ENCODE measurements at regions not wholly inside any gene's neighbourhood (a gene's known extent, or its start where the extent isn't known, plus 50 kb on each side); places are given as distances from the start of the nearest gene placed in this dataset.
"Not testable (repeated sequence)": the region's sequence is repeated elsewhere in the genome, so short reads cannot be mapped to it uniquely, and the experiment has no call there.

- WGBS, 3 donors: 40 to 65% (median 45%) methylated on average over 2 of the region's 2 CpGs
- H3K27ac ChIP-seq: no peak overlapping the region
- no peaks in the 10 kb centered on the region for H3K27me3 ChIP-seq
- DNase-seq: no peak
- intact Hi-C loops (cut with DNase I): no loop called here
- TF ChIP-seq EP300 (IDR thresholded peaks at IDR 0.05) (no peak), POLR2A (IDR thresholded peaks at IDR 0.05) (no peak), CTCF (IDR thresholded peaks at IDR 0.05) (no peak)
- H3K36me3 ChIP-seq: no peaks in the 10 kb centered on the region
- H3K4me1 ChIP-seq (ENCODE audit: insufficient read depth): no peaks in the 10 kb centered on the region
- no peak overlapping the region for H3K4me3 ChIP-seq
- no peaks in the 10 kb centered on the region for H3K9me3 ChIP-seq
These were observed 225.0 kb upstream of the SEMA3C start for GRCh38 chr7:81143856-81144255.

GRCh38 chr7:81141257-81142205 lies 222.7 kb upstream of the SEMA3C start:
- H3K4me1 ChIP-seq (ENCODE audit: insufficient read depth); H3K36me3 ChIP-seq; intact Hi-C loops (cut with DNase I); H3K4me3 ChIP-seq; H3K27me3 ChIP-seq; DNase-seq; H3K9me3 ChIP-seq; H3K27ac ChIP-seq: not testable (repeated sequence)
- WGBS, 3 donors: 96 to 97% (median 97%) methylated on average over 42 to 45 of the region's 45 CpGs

GRCh38 chr7:81140775-81141174 lies 221.9 kb upstream of the SEMA3C start:
- Histone ChIP-seq H3K4me1 (ENCODE audit: insufficient read depth) (no peaks in the 10 kb centered on the region), H3K27me3 (no peaks in the 10 kb centered on the region), H3K4me3 (no peak overlapping the region), H3K27ac (no peak overlapping the region), H3K36me3 (no peaks in the 10 kb centered on the region), H3K9me3 (no peaks in the 10 kb centered on the region)
- no peak for DNase-seq
- TF ChIP-seq POLR2A (IDR thresholded peaks at IDR 0.05) (no peak), EP300 (IDR thresholded peaks at IDR 0.05) (no peak), CTCF (IDR thresholded peaks at IDR 0.05) (no peak)
- 86 to 91% (median 86%) methylated on average over 3 of the region's 3 CpGs for WGBS, 3 donors
- intact Hi-C loops (cut with DNase I): no loop called here

GRCh38 chr7:81140252-81140651 lies 221.4 kb upstream of the SEMA3C start:
- no peak for DNase-seq
- no peaks in the 10 kb centered on the region for H3K9me3 ChIP-seq
- 77 to 91% (median 86%) methylated on average over 2 of the region's 2 CpGs for WGBS, 3 donors
- no peaks in the 10 kb centered on the region for H3K4me1 ChIP-seq (ENCODE audit: insufficient read depth)
- H3K36me3 ChIP-seq: no peaks in the 10 kb centered on the region
- H3K4me3 ChIP-seq: no peak overlapping the region
- no peak for TF ChIP-seq EP300 (IDR thresholded peaks at IDR 0.05)
- TF ChIP-seq CTCF (IDR thresholded peaks at IDR 0.05): no peak
- no peak for TF ChIP-seq POLR2A (IDR thresholded peaks at IDR 0.05)
- no peak overlapping the region for H3K27ac ChIP-seq
- intact Hi-C loops (cut with DNase I): no loop called here
- no peaks in the 10 kb centered on the region for H3K27me3 ChIP-seq

- intact Hi-C loops (cut with DNase I): no loop called here
- Histone ChIP-seq H3K27ac (no peak overlapping the region), H3K4me1 (ENCODE audit: insufficient read depth) (no peaks in the 10 kb centered on the region), H3K36me3 (no peaks in the 10 kb centered on the region), H3K27me3 (no peaks in the 10 kb centered on the region), H3K9me3 (no peaks in the 10 kb centered on the region), H3K4me3 (no peak overlapping the region)
- no peak for DNase-seq
- 23 to 30% (median 23%) methylated on average over 1 of the region's 1 CpG for WGBS, 3 donors
- TF ChIP-seq CTCF (IDR thresholded peaks at IDR 0.05): no peak
- no peak for TF ChIP-seq EP300 (IDR thresholded peaks at IDR 0.05)
- no peak for TF ChIP-seq POLR2A (IDR thresholded peaks at IDR 0.05)
These were observed 220.0 kb upstream of the SEMA3C start for GRCh38 chr7:81138870-81139269.

All from ovary (tissue), 7 donors.